Stimulated activated CD4-positive, alpha-beta T cell treated with anti-CD3 and anti-CD28 coated beads, Interleukin-2, amount 100 ng/mL, for 4 hours (primary cell): ENCODE measurements at regions not wholly inside any gene's neighbourhood (a gene's known extent, or its start where the extent isn't known, plus 50 kb on each side); places are given as distances from the start of the nearest gene placed in this dataset.
"Not testable (repeated sequence)": the region's sequence is repeated elsewhere in the genome, so short reads cannot be mapped to it uniquely, and the experiment has no call there.

ENCODE experiments used
- DNase-seq: peaks from one replicate; pipeline ENCODE4 v3.0.0-alpha.2; 2020; ENCODE audit warnings: low read depth

- no peak for DNase-seq
Observed at GRCh38 chr20:63145156-63145555, 70.8 kb downstream of the YTHDF1 start.

GRCh38 chr20:63142933-63143332 lies 73.0 kb downstream of the YTHDF1 start:
- DNase-seq: no peak

- no peak for DNase-seq
Observed at GRCh38 chr20:63141531-63141930, 74.4 kb downstream of the YTHDF1 start.

- DNase-seq: no peak
Observed at GRCh38 chr20:63140514-63141433, 75.2 kb downstream of the YTHDF1 start.

GRCh38 chr20:63139837-63140236 lies 76.1 kb downstream of the YTHDF1 start:
- no peak for DNase-seq

GRCh38 chr20:63139356-63139755 lies 76.6 kb downstream of the YTHDF1 start:
- no peak for DNase-seq

- no peak for DNase-seq
Observed at GRCh38 chr20:63138855-63139341, 77.0 kb downstream of the YTHDF1 start.

GRCh38 chr20:63137851-63138415 lies 78.0 kb downstream of the YTHDF1 start:
- no peak for DNase-seq

GRCh38 chr20:63136296-63136695 lies 79.6 kb downstream of the YTHDF1 start:
- DNase-seq: no peak

- DNase-seq: no peak
Observed at GRCh38 chr20:63135411-63135810, 80.5 kb downstream of the YTHDF1 start.

- DNase-seq: not testable (repeated sequence)
Observed at GRCh38 chr20:63134711-63135361, 81.1 kb downstream of the YTHDF1 start.

- no peak for DNase-seq
Observed at GRCh38 chr20:63134201-63134612, 81.7 kb downstream of the YTHDF1 start.

- no peak for DNase-seq
Observed at GRCh38 chr20:63133481-63134091, 82.3 kb downstream of the YTHDF1 start.

GRCh38 chr20:63132715-63133471 lies 83.0 kb downstream of the YTHDF1 start:
- DNase-seq: no peak

- no peak for DNase-seq
Observed at GRCh38 chr20:63132131-63132714, 83.7 kb downstream of the YTHDF1 start.

GRCh38 chr20:63130658-63131577 lies 85.0 kb downstream of the YTHDF1 start:
- DNase-seq: no peak

- DNase-seq: no peak
Observed at GRCh38 chr20:63129991-63130657, 85.8 kb downstream of the YTHDF1 start.

- no peak for DNase-seq
Observed at GRCh38 chr20:63129376-63129965, 86.5 kb downstream of the YTHDF1 start.

- DNase-seq: no peak
Observed at GRCh38 chr20:63128956-63129355, 87.0 kb downstream of the YTHDF1 start.
